ENCODE measurements at regions not wholly inside any gene's neighbourhood (a gene's known extent, or its start where the extent isn't known, plus 50 kb on each side); places are given as distances from the start of the nearest gene placed in this dataset.
"Not testable (repeated sequence)": the region's sequence is repeated elsewhere in the genome, so short reads cannot be mapped to it uniquely, and the experiment has no call there.

DNA sequence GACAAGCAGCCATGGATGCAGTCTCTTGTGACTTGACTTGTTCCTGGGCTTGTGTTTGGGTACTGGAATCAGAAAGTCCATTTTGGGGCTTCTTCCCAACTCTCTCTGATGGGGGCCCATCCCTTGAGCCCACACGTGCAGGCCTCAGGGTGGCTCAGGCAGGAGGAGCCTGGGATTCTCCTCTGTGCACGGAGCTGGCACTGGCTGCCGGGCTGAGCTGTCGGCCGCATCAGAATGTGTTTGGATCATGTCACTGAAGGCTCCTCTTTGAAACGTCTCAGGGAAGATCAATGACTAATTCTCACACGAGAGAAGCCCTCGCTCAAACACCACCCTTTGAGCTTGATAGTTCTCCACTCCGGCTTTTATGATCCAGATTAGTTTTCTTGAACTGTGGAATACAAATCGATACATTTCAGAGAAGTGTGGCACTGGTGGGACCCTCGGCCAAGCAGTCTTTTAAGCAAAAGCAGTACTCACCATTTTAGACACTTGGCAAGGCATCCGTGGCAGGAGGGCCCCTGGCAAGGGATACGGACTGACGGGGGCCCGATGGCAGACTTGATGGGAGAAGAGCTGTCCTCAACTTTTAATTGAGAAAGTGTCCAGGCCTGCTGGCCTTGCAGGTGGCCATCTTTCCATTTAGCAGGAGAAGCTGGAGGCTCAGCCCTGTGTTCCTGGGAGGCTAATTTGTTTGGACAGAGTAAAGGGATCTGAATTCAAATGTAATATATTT, 220.7 kb upstream of the C1orf174 start:
- no peak for DNase-seq (ENCODE audit: low spot score)

DNA sequence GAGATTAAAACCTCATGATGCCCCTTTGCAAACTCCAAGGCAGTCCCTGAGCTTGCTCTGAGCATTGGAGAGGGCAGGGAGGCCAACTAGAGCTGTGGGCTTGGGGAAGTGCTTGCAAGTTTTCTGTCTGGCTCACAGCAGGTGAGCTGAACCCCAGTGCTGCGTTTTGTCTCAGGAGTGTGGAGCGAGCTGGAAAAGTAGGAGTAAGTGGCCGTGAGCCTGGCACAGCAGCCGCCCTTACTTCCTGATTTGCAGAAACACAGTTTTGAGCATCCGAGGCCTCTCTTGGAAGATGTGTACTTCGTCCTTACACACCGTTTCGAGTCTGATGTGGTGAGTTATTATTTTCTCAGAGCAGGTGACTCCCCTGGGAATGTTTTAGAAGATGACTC, 221.2 kb upstream of the C1orf174 start:
- no peak for DNase-seq (ENCODE audit: low spot score)

DNA sequence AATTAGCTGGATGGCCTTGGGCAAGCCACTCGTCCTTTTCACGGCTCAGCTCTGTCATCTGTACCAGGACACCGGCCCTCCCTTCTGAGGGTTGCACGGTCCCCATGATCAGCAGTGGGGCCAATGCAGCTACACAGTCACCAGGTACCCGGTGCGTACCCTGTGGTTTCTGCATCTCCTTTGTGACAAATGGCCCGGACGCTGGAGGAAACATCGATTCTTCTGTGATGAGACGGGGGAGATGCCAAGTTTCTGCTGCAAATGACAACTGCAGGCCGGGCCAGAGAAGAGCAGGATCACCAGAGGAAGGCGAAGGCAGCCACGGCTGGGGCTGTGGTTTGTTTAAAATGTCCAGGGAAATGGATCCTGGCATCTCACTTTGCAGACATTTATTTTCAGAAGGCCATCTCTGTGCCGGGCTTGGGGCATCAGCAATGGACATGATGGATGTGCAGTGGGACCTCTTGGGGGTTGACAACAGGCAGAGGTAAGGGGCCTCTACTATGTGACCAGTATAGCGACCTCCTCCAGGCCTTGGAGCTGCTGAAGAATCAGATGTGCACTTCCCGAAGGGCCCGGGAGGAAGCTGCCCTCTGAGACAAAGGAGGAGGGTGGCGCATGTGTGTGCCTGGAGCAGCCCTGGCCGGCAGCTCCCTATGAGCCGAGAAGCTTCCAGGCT, 221.9 kb upstream of the C1orf174 start:
- no peak for DNase-seq (ENCODE audit: low spot score)

DNA sequence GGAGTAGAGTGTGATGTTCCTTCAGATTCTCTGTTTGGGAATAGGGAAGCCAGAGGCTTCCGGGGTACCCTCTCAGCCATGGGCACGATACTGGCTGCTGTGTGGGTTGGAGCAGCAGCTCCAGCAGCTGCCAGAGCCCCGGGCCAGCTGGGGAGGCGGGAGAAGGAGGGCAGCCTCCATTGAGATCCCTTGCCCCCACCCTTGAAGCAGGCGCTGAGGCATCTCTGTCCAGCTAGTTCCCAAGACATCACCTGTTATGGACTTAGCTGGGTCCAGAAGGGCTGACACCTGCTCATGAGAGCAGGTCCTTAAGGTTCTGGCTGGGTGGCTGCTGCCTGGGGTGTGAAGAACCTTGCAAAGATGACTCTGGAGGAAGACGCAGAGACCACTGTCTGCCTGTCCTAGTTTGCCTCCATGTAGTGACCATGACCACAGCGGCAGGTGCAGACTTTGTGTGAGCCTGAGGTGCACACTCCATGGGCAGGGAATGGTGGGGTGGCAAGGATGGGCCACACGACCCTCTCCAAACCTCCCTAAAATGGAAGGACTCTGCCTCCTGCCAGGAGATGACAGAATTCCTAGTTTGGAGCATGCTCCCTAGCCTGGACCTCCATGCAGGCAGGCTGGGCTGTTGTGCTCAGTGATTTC, 222.6 kb upstream of the C1orf174 start:
- no peak for DNase-seq (ENCODE audit: low spot score)

DNA sequence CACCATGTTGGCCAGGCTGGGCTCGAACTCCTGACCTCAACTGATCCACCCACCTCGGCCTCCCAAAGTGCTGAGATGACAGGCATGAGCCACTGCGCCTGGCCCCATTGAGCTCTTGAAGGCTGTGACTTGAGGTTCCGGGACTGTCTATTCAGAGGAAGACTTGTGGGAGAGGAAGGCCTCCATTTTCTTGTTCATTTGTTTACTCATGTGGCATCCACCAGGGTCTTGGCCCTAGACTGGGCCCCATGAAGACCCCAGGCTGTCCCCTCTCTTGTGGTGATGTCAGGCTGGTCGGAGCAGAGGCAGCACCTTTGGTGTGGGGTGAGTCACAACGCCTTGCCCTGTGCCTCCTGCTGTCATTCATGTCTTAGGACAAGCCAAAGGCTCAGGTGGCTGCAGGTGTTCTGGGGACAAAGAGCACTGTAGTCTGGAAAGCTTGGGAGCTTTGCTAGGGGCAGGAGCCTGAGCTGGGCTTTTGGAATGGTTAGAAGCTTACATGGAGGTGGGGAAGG, 224.6 kb upstream of the C1orf174 start:
- DNase-seq (ENCODE audit: low spot score) = no peak

DNA sequence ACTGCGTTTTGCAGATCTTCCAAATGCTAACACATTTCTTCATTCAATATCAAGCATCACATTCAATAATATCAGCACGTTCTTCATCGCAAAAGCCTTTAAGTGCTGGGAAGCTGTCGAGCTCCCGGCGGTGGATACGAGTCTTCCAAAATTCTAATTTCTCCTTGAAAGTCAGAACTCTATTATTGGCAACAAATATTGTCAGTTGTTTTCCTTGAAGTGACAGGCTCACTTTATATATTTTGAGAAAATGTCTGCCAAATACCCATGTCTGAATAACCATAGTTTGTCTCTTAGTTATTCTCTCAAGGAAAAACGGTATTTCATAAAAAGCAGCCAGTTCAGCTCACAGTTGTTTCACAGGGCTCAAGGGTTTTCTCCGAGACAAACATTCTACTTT, 226.2 kb upstream of the C1orf174 start:
- no peak for DNase-seq (ENCODE audit: low spot score)

DNA sequence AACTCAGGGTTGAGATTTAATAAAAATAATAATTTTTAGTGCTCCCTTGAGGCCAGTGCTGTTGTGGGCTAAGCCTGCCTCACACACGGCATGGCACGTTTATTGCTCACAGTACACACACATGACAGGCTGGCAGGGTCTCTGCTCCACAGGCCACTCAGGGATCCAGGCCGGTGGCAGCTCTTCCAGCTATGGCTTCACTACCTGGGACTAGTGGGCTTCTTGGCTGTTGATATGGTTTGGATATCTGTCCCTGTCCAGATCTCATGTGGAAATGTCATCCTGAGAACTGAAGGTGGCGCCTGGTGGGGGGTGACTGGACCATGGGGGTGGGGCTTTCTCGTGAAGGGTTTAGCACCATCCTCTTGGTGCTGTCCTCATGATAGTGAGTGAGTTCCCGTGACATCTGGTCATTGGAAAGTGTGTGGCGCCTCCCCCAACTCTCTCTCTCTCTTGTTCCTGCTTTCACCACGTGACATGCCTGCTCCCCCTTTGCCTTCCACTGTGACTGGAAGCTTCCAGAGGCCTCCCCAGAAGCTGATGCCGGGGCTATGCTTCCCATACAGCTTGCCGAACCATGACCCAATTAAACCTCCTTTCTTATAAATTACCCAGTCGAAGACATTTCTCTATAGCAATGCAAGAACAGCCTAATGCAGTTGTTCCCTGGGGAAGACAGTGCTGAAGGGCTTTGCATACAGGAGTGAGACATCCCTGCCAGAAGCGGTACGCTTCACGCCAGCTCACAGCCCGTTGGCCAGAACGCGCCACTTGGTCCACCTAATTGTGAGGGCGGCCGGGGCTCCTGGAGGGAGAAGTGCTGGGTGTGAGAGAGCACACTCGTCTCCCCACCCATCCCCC, 226.9 kb upstream of the C1orf174 start:
- DNase-seq (ENCODE audit: low spot score) = no peak

DNA sequence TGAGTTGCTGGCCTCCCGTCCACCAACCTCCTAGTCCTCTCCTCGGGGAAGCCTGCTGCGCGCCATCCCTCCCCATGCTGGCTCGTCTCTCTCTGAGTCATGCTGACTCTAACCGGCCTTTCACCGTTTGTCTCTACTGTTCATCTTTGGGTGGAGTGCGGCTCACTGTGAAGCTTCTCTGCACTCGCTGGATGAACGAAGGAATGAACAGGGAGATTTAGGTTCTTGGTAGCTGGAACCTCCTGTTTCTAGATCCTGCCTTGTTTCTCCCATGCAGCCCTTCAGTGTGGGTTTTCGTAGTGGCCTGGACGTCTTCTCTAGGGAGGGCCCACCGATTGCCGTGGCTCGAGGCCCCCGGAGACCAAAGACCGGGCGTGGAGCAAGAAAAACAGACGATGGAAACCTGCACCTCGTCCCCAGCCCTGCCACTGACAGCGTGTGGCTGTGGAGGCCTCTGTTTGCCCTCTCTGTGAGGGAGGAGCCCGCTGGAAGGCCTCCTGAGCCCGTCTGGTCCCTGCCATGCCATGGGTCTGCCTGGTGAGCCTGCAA, 227.6 kb upstream of the C1orf174 start:
- no peak for DNase-seq (ENCODE audit: low spot score)

DNA sequence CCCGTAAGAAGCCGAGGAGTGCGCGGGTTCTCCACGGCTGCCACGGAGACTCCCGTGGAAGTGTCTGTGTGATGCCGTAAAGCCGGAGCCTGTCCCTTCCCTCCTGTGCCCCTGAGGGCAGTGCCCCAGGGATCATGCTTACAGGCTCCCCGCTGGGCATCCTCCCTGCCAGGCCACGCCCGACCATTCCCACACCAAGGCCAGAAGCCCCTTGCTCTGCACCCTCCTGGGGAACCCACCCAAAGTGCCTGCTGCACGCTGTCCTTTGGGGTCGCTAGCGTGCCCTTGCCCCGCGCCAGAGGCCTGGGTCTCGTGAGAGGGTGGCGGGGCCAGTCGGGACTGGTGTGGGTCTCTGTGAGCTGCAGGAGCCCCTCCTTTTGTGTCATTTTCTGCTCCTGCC, 228.5 kb upstream of the C1orf174 start:
- DNase-seq (ENCODE audit: low spot score) = no peak

DNA sequence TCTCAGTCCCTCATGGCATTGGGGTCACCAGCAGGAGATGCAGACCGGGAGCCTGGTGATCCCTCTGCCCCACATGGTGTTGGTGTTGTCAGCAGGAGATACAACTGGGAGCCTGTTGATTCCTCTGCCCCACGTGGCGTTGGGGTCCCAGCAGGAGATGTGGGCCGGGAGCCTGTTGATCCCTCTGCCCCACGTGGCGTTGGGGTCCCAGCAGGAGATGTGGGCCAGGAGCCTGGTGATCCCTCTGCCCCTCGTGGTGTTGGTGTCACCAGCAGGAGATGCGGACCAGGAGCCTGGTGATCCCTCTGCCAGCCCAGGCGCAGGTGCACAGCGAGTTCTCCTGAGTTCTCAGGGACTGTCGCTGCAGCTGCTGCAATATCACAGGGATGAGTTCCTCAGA, 229.6 kb upstream of the C1orf174 start:
- DNase-seq (ENCODE audit: low spot score) = no peak

DNA sequence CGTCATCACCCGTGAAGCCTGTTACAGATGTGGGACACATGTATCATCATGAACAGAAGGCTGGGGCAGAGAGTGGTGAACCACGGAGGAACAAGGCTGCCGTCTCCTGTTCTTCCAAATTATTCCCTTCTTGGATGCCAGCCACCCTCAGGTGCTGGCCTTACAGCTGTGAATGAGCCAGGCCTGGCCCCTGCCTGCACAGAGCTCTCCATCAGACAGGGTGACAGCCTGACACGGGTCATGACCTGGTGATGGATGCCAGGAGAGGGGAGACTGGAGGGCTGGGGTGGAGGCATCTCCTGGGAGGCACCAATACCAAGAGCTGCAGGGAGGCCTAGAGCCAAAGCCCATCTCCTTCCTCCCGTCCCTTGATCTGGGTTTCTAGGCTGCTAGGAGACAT, 230.0 kb upstream of the C1orf174 start:
- DNase-seq (ENCODE audit: low spot score) = no peak

DNA sequence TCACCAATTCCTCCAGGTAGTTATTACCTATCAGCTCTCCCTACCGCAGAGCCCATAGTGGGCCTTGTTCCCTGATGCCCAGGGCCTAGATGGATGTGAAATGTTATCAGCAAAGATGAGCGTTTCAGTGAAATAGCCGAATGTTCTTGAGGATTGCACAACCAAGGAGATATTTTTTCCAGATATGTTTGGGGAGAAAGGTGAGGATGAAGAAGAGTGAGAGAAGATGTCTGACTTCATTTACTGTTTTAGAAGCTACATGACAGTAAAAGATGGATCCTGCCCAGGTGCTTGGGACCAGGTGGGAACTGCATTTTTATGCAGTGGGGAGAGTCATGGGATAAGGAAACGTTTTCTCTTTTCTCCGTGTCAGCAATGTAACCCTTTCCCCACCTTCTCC, 231.7 kb upstream of the C1orf174 start:
- no peak for DNase-seq (ENCODE audit: low spot score)

DNA sequence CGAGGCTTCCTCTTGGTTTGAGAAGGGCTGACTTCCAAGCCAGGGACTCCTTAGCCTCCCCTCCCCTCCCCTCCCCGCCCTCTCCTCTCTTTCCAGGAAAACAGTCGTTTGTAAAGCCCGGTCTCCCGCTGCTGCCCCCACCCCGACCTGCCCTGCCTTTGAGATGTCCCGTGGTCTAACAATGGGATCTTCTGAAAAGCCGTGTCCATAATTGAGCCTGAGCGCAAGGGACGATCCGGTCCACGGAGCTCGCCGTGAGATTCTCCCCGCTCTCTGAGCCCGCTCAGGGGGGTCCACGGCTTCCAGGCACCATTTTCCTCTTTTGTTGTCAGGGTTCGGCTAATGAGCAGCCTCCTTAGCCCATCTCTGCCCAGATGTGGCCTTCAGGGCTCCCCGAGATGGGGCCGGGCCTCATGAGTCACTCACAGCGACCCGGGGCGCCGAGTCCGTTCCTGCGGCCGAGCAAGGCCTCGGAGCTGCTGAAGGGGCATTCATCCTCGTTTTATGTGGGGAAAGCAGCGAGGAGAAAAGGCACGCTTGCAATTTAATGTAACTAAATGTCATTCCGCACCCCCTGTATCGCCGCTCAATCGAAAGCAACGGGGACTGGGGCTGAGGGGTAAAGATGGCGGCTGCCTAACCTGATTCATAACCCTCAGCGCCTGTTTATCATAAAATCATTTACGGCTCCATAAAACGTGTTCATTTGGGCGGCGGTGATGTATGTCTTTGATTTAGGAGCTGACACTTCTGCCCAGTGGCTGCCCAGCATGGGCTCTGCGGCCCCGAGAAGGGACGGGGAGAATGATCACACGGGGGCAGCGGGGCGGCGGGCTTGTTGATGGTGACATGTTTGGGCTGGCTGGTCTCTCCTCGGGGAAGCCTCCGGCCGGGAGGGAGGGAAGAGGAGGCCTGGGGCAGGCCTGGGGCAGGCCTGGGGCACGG, 232.6 kb upstream of the C1orf174 start:
- DNase-seq (ENCODE audit: low spot score) = no peak

DNA sequence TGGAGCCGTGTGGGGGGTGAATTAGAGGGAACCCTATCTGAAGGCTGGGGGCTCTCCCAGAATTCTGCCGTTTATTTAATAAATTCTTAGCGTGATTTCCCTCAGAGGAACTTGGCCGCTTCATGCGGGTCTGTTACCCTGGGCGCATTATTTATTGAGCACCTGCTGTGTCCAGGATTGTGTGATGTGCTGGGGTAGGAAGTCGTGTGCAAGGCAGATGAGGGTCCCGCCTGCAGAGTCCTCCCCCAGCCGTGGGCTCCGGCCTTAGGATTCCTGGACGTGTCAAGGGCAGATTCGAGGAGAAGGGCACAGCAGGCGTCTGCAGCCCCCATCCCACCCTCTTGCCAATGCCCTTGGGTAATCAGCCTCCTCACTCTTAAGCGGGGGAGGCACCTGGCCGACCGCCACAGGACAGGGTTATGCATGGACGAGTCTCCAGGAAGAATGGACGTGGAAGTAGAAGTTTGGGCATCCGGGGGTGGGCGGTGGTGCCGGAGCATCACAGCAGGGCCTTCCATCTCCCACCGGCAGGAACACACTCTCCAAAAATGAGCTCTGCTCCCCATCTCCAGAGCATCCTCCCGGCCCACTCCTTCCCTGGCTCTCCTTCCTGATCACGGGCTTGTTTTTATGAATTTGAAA, 233.3 kb upstream of the C1orf174 start:
- no peak for DNase-seq (ENCODE audit: low spot score)

DNA sequence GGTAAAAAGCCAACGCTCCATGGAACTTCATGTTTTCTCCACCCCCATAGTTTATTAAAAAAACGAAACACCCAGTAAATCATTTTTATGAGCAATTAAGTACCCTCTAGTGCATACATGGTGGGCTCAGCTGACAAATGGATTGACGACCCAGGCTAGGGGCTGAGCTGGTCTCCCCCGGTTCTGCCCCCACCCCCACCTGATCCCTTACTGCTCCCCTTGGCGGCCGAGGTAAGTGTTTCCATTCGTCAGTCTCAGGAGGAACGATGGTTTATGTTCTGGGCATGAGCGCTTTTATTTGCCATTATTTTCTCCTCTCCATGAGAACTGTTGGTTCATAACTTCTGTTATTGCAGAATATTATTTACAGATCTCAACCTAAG, 233.9 kb upstream of the C1orf174 start:
- no peak for DNase-seq (ENCODE audit: low spot score)

DNA sequence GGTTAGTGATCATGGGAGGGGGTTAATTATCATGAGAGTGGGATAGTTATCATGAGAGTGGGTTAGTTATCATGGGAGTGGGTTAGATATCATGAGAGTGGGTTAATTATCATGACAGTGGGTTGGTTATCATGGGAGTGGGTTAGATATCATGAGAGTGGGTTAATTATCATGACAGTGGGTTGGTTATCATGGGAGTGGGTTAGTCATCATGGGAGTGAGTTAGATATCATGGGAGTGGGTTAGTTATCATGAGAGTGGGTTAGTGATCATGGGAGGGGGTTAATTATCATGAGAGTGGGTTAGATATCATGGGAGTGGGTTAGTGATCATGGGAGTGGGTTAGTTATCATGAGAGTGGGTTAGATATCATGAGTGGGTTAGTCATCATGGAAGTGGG, 235.8 kb upstream of the C1orf174 start:
- DNase-seq (ENCODE audit: low spot score) = not testable (repeated sequence)

DNA sequence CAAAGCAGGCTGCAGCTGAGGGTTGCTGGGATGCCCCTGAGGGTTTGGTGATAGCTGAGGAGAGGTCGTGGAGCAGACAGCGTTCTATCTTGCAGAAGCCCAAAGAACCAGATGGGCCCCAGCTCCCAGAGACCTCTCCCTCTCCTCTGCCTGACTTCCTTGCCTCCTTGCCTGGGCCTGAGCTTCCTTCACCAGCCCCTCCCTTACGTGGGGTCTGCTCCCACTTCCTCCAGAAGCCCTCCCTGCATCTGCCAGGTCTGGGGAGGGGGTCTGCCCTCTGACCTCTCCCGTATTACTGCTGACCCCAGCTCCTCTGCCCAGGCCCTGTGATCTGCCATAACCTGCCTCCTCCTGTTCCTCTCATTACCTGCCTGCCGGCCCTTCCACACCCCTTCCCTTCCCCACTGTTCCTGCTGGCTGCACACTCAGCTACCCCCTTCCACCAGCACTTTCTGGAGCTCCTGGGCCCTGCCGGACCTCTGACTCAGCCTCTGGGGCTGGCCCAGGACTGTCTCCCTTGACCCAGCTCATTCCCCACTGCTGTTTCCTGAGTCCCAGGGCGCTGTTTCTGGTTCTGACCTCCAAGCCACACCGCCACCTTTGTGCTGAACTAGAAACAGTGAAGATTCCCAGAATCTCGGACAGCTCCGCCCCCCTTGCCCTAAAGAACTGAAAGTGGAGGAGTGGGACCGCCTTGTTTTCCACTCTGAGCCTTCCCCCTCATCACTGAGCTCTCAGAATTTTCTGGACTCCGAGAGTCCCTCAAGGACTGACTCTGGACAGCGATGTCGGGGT, 237.7 kb upstream of the C1orf174 start:
- DNase-seq (ENCODE audit: low spot score) = no peak

DNA sequence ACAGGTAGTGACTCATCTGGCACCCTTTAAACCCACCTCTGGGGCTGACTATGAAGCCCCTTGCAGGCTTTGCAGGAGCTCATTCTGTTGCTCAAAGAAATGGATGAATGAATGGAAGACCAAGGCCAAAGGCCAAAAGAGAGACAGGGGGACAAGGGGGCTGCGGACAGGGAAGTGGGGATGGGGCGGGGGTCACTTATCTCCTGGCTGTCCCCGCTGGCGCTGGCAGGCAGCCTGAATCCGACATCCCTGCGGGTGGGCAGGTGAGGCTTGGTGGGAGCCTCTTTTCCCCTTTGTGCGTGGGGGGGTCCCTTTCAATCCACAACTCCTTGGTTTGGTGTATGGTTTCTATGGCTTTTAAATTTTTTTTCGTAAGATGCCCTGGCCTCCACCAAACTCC, 239.6 kb upstream of the C1orf174 start:
- no peak for DNase-seq (ENCODE audit: low spot score)

DNA sequence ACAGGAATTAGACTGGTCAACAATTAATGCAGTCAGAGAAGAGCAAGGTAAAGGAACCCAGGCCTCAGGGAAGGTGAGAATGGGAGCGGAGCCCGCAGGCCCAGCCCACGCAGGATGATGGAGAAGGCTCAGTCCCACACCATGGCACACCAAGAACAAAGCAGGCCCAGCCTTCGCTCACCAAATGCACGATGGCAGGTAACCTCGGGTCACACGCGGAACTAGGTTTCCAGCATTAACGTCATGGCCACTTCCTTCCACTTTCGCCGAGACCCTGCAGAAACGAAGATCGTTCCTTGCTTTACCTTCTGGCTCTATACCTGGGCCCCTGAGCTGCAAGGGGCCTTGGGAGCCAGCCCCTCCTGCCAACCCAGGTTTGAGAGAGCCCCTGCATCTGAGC, 240.2 kb upstream of the C1orf174 start:
- DNase-seq (ENCODE audit: low spot score) = no peak

DNA sequence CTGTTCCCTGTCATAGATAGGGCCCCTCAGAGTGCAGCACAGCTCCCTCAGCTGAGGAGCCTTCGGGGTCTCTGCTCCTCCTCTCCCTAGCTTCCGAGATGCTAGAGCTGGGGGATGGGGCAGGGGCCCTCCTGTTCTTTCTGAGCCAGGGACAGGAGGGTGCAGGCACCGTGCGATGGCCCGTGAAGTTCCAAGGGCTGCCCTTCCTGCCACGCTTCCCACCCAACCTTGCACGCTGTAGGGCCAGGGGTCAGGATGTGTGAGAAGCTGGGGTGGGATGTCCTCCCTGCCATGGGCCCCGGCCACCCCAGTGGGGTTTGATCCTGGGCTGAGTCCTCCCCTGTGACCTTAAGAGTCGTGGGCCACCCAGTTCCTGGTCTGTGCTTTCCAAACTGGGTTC, 240.7 kb upstream of the C1orf174 start:
- no peak for DNase-seq (ENCODE audit: low spot score)
